ENCODE measurements at regions not wholly inside any gene's neighbourhood (a gene's known extent, or its start where the extent isn't known, plus 50 kb on each side); places are given as distances from the start of the nearest gene placed in this dataset.

DNA sequence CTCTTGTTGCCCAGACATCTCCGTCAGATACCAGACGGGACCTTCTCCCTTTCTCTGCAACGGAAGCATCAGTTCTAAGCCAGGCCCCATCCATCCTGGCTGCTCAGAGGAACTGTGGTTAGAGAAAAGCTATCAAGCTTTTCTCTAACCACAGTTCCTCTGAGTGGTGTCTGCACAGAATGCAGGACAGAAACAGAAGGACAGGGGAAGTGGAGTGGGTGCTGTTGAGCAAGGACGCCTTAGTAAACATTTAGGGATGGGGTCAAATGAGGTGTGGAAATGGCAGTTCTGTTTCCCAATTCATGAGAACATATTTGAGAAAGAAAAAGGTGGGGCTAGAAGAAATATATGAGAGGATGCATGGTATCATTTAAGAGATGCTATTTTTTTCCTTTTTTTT, 283.8 kb downstream of the CRLF2 start (continued):
- TF ChIP-seq, protein P1, sequence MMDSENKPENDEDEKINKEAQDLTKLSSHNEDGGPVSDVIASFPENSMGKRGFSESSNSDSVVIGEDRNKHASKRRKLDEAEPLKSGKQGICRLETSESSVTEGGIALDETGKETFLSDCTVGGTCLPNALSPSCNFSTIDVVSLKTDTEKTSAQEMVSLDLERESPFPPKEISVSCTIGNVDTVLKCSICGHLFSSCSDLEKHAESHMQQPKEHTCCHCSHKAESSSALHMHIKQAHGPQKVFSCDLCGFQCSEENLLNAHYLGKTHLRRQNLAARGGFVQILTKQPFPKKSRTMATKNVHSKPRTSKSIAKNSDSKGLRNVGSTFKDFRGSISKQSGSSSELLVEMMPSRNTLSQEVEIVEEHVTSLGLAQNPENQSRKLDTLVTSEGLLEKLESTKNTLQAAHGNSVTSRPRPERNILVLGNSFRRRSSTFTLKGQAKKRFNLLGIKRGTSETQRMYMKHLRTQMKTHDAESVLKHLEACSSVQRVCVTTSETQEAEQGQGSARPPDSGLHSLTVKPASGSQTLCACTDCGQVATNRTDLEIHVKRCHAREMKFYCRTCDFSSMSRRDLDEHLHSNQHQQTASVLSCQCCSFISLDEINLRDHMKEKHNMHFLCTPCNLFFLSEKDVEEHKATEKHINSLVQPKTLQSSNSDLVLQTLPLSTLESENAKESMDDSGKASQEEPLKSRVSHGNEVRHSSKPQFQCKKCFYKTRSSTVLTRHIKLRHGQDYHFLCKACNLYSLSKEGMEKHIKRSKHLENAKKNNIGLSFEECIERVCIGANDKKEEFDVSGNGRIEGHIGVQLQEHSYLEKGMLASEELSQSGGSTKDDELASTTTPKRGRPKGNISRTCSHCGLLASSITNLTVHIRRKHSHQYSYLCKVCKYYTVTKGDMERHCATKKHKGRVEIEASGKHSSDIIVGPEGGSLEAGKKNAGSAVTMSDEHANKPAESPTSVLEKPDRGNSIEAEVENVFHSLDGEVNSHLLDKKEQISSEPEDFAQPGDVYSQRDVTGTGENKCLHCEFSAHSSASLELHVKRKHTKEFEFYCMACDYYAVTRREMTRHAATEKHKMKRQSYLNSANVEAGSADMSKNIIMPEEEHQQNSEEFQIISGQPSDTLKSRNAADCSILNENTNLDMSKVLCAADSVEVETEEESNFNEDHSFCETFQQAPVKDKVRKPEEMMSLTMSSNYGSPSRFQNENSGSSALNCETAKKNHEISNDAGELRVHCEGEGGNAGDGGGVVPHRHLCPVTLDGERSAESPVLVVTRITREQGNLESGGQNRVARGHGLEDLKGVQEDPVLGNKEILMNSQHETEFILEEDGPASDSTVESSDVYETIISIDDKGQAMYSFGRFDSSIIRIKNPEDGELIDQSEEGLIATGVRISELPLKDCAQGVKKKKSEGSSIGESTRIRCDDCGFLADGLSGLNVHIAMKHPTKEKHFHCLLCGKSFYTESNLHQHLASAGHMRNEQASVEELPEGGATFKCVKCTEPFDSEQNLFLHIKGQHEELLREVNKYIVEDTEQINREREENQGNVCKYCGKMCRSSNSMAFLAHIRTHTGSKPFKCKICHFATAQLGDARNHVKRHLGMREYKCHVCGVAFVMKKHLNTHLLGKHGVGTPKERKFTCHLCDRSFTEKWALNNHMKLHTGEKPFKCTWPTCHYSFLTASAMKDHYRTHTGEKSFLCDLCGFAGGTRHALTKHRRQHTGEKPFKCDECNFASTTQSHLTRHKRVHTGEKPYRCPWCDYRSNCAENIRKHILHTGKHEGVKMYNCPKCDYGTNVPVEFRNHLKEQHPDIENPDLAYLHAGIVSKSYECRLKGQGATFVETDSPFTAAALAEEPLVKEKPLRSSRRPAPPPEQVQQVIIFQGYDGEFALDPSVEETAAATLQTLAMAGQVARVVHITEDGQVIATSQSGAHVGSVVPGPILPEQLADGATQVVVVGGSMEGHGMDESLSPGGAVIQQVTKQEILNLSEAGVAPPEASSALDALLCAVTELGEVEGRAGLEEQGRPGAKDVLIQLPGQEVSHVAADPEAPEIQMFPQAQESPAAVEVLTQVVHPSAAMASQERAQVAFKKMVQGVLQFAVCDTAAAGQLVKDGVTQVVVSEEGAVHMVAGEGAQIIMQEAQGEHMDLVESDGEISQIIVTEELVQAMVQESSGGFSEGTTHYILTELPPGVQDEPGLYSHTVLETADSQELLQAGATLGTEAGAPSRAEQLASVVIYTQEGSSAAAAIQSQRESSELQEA (IDR thresholded peaks at IDR 0.05; ENCODE audit: low read depth) = no peak
- TF ChIP-seq NRF1 (conservative IDR thresholded peaks at IDR 0.05 in 1 of 2, IDR thresholded peaks at IDR 0.05 in 1 of 2) (no peak), ZC3H11A (IDR thresholded peaks at IDR 0.05; ENCODE audit: low read depth, low read length) (no peak), BCL6 (CRISPR knock-in tag; IDR thresholded peaks at IDR 0.05) (no peak), CTBP1 (IDR thresholded peaks at IDR 0.05; ENCODE audit: borderline replicate concordance) (no peak), SMAD1 (IDR thresholded peaks at IDR 0.05; ENCODE audit: low read depth, low read length, partially characterized antibody) (no peak), EHMT2 (IDR thresholded peaks at IDR 0.05) (no peak)
- TF ChIP-seq, protein P2, sequence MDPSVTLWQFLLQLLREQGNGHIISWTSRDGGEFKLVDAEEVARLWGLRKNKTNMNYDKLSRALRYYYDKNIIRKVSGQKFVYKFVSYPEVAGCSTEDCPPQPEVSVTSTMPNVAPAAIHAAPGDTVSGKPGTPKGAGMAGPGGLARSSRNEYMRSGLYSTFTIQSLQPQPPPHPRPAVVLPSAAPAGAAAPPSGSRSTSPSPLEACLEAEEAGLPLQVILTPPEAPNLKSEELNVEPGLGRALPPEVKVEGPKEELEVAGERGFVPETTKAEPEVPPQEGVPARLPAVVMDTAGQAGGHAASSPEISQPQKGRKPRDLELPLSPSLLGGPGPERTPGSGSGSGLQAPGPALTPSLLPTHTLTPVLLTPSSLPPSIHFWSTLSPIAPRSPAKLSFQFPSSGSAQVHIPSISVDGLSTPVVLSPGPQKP (CRISPR knock-in tag; IDR thresholded peaks at IDR 0.05) = no peak
